Cerebellar cortex (tissue), 1 donor: ENCODE measurements at regions not wholly inside any gene's neighbourhood (a gene's known extent, or its start where the extent isn't known, plus 50 kb on each side); places are given as distances from the start of the nearest gene placed in this dataset.
"Not testable (repeated sequence)": the region's sequence is repeated elsewhere in the genome, so short reads cannot be mapped to it uniquely, and the experiment has no call there.

Experiments
- DNase-seq: peaks from one replicate; pipeline ENCODE4 v3.0.0-alpha.2; 2015; ENCODE audit warnings: low spot score

DNA sequence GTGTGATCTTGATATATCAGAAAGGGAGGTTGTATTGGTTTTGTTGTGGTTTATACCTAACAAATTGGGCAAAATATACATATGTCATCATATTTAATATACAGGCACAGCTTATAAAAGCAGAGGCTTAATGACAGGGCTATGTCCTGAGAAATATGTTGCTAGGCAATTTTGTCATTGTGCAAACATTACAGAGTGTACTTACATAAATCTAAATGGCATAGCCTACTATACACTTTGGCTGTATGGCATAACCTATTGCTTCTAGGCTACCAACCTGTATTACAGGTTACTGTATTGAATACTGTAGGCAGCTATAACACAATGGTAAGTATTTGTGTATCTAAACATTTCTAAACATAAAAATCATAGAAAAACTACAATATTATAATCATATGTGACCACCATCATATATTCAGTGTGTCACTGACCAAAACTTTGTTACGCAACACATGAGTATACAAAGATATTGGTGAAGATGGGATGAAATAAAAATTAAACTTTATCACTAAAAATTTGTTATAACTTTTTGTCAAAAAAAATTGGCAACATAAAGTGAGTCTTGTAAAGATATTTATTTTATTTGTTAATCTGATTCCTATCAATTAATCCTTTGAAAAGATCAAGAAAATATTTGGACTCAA is 414.0 kb upstream of the HS3ST1 start:
- DNase-seq, result no peak

- no peak for DNase-seq
These were observed 411.2 kb upstream of the HS3ST1 start for GRCh38 chr4:11839889-11840288.

- peak; percentile 19 for DNase-seq
These were observed 403.0 kb upstream of the HS3ST1 start for GRCh38 chr4:11831739-11832138.

- no peak for DNase-seq
These were observed 395.9 kb upstream of the HS3ST1 start for GRCh38 chr4:11824566-11824965.

DNA sequence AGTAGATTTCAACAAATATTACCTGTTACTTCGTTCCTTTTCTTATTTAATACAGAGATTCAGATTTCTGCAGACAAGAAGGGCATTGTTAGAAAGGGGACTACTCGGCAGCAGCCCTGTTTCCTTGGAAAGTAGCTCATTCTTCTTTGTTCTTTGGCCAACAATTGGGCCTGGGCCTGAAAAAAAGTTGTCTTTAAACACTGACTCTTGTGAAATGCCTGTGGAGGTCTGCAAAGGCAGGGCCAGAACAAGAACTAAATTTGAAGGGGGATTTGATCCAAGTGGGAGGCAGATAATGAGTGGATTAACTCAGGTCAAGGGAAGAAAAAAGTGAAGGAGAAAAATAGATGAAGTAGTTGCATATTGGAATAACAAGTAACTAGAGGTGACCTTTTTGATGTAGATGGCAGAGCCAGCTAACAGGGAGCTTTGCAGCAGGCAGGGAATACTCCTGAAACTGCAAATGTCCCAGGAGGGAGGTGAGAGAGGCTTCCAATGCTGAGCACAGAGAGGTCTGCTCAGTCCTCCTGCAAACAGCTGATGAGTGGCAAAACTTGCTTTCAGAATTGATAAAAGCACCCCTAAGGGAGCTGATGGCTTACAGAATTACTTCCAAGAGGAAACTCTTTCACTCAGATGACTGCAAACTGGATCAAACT is 393.2 kb upstream of the HS3ST1 start:
- DNase-seq, result no peak

DNA sequence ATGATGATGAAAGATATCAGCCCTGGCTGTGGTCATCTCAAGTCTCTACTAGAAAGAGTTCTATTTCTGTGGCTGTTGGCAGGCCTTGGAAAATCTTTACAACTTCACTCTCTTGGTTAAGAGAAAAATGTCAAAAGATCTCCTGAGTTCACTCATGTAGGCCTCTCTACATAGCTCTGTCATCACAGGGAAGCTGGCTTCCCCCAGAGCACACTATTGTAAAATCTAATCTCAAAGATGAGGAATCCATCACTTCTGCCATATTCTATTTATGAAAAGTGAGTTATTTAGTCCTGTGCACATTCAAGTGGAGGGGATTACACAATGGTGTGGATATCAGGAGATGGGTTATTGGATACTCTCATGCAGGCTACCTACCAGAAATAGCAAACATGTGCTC is 388.4 kb upstream of the HS3ST1 start:
- DNase-seq, result no peak

DNA sequence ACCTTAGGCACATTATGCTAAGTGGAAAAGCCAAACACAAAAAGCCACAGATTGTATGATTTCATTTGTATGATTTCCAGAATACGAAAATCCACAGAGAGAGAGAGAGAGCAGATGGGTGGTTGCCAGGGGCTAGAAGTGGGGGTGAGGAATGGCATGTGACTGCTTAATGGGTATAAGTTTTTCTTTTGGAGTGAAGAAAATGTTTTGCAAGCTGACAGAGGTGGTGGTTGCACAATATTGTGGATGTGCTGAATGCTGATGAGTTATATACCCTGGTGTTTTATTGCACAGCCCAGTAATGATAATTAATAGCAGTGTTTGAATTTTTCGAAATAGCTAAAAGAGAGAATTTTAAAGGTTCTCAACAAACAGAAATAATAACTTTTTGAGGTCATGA is 386.1 kb upstream of the HS3ST1 start:
- no peak for DNase-seq

DNA sequence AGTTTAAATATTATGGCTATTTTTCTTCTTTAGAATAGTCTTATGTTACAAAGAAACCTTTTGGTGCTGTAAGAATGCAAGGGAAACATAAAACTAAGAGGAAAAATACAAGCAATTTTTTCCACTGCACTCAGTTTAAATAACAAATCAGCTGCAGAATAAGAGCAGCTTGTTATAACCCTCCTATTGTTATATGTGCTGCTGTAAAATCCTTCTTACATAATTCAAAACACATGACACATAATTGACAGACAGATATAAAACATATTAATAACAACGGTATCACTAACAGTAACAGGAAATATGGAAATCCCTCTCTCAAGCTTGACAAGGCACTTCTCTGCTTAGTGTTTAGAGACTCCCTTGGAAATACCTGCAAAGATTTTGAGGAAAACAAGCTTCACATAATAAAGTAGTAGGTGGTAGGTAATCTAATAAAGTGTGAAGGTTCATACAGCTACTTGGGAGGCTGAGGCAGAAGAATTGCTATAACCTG is 385.3 kb upstream of the HS3ST1 start:
- no peak for DNase-seq

- DNase-seq, result not testable (repeated sequence)
These were observed 382.8 kb upstream of the HS3ST1 start for GRCh38 chr4:11811521-11811920.

- peak; percentile 9 for DNase-seq
These were observed 377.1 kb upstream of the HS3ST1 start for GRCh38 chr4:11805842-11806241.

DNA sequence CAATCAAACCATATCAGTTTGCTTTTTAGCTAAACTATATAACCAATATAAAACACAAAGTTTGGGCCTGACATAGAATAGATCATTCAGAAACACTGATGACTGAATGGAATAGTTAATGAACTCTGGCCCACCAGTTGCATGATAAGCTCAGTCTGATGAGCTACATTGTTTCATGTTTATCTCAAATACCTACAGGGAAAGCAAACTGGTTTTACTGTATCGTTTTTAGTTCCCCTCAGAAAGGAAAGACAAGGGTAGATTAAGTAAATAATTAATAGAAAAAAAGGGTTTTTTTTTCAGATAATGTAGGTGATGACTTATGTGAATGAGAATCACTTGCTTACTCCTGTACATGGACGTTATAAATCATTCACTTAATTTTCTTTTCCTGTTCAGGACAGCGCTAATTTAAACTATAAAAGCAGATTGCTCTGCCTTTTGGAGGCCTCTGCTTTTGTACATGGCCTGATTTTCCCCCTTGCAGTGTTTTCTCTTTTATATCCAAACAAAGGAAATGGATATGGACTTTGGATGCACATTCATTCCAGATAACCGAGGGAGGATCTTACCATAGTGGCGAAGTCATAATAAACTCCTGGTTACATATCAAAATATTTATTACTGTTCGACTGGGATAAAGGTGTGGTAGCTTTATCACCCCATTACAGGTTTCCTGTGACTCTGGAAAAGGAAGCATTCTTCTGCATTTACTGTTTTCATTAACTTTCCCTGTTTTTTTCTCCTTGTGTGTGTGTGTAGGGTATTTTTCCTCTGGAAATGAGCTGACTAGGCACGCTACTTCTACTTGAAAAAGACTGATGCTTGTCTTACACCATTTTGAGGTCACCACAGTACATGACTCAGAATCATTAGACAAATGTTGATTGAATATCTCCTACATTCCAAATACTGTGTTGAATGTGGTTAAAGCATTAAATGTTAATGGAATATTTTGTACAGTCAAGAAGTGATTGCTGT is 373.1 kb upstream of the HS3ST1 start:
- DNase-seq, result no peak

DNA sequence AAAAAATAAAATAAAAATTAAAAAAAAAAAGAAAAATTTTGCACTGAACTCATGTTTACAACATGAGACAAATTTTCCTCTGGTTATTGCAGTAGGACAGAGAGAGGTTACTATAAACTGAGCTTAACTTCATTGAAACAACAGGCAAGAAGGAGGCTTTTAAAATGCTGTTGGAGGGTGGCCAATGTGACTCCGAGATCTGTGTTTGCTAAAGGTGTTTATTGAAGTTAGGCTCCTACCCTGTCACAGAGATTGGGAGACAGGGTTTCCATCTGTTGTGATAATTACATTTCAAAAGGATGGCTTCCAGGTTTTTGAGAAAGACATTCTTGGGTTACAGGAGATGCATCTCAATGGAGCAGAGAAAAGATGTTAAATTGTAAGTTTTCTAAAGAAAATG is 370.5 kb upstream of the HS3ST1 start:
- no peak for DNase-seq

- no peak for DNase-seq
These were observed 363.1 kb upstream of the HS3ST1 start for GRCh38 chr4:11791797-11792196.

- no peak for DNase-seq
These were observed 361.5 kb upstream of the HS3ST1 start for GRCh38 chr4:11790230-11790629.

DNA sequence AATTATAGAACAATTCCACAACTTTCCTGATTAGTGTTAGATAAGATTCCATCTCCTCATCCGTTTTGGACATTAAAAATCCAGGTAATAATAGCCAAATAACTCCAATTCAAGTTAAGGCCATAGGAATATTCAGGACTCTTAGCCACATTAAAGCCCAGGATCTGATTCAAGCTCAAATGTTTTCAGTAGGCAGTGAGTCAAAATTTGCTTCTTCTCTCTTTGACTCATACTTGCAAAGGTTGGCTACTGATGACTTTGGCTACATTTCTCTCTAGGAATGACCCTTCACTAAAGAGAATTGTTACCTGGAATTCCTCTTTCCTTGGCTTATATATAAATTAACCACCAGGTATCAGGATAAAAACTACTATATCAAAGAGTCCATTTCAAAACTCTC is 354.9 kb upstream of the HS3ST1 start:
- no peak for DNase-seq

DNA sequence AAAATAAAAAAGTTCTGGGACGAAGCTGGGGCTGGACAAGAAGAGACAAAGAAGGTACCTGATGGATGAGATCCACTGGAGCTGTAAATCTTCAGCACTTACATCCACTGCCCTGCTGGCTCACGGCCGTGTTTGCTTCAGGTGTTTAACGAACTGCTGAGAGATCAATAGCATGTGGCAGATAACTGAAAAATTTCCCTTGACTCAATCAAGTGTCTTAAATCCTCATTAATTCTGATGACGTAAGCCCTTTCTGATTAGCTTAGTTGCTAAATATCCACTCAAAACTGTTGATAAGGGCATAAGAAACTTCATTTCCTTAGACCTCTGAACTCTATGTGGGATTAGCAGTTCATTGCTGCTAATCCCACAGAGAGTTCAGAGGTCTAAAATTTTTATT is 354.2 kb upstream of the HS3ST1 start:
- no peak for DNase-seq

DNA sequence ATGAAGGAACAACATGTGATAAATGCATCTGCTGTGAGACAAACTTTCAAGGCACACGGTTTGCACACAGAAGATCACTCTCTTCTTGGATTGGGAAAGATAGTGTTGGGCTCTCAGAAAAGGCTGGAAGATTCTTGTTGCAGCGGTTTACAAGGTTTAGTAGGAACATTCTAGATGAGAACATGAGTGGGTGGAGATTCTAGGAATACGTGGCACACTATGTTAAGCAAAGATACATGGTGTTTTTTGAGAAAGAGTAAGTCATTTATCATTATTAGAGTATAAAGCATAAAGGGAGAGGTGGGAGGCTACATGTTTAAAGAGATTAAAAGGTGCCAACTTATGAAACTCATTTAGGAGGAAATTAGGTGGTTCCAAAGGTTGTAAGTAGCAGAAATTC is 348.8 kb upstream of the HS3ST1 start:
- DNase-seq, result no peak

GRCh38 chr4:11774346-11774745 is 345.7 kb upstream of the HS3ST1 start:
- DNase-seq, result no peak

- DNase-seq, result no peak
These were observed 345.1 kb upstream of the HS3ST1 start for GRCh38 chr4:11773798-11774197.

- no peak for DNase-seq
These were observed 340.7 kb upstream of the HS3ST1 start for GRCh38 chr4:11769434-11769833.

DNA sequence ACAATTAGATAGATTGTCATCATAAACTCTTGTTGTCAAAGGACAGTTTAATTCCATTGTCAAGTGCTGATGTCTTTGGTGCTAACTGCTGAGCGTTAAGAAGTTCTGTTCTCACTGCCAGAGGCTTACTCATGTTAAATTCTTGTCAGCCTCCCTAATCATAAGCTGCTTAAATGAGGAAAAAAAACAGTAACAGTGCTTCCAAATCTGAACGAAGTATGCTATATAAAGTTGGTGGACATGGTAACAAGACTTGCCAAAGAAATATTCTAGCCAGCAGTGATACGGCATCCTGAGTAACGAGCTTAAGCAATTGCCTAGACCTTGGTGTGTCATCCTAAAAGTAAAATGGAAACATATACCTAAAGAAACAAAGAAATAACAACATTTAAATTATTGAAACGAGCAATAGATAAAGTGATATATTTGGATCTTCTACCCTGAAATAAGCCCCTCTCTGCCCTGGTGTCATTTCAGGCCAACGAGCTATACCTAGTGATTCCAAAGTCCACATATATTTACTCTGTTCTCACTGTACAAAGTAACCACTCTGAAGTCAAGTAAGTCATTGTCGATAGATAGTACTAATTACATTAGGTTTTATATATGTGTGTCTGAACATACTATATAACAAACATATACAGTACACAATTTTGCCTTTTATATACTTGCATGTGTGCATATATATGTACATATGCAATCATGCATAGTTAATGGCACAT is 339.7 kb upstream of the HS3ST1 start:
- no peak for DNase-seq

DNA sequence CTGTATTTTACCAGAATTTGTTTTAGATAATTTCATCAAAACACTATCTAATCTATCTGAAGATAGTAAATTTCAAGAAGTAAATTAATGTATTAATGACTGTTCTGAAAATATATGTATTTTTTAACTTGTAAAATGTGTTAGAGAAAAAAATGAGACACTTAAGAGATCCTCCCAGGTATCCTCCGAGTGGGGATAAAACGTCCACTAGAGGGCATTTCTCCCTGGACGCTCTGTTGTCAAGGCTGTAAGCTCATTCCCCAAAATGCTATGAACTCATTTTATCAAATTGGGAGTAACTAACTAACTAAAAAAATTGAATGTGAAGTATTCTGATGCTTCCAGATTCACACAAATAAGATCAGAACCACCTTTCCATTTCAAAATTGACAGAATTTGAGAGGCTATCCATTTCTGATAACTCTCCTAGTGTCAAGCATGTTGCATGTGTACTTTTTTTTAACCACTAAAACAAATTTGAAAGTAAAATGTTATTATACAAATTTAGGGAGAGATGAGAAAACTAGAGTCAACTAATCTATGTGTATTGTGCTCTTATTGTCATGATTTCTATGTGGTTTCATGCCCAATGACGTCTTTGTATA is 337.3 kb upstream of the HS3ST1 start:
- peak; percentile 42 for DNase-seq
